ENCODE measurements at regions not wholly inside any gene's neighbourhood (a gene's known extent, or its start where the extent isn't known, plus 50 kb on each side); places are given as distances from the start of the nearest gene placed in this dataset.
"Not testable (repeated sequence)": the region's sequence is repeated elsewhere in the genome, so short reads cannot be mapped to it uniquely, and the experiment has no call there.

DNA sequence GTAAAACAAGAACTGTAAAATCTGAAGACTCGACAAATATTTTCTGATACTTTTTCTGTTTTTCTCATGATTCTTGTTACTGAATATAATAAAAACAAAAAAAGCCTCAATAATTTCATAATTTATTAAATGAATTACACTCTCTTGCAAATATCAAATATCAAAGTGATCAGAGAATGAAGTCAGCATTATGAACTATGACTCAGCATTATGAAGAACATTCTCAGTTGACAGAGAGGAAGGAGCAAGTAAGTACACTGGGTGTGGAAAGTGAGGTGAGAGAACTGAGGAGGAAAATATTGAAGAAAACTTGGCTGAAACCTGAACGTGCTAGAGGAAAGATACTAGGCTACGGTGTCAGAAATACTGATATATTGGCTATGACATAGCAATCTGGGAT lies 529.5 kb downstream of the KCNT2 start:
- DNase-seq, result no peak

DNA sequence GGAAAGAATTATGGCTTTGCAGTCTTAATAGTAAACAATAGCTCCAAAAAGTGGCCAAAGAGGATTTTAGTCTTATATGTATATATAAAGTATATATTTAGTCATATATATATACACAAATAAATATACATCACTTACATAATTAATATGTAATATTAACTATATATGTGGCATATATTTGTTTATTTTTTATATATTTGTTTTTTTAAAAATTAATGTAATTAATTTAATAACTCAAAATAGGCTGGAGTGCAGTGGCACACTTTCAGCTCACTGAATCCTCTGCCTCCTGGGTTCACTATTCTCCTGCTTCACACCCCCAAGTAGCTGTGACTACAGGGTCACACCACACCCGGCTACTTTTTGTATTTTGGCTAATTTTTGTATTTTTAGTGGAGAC lies 532.6 kb downstream of the KCNT2 start:
- DNase-seq, result no peak

DNA sequence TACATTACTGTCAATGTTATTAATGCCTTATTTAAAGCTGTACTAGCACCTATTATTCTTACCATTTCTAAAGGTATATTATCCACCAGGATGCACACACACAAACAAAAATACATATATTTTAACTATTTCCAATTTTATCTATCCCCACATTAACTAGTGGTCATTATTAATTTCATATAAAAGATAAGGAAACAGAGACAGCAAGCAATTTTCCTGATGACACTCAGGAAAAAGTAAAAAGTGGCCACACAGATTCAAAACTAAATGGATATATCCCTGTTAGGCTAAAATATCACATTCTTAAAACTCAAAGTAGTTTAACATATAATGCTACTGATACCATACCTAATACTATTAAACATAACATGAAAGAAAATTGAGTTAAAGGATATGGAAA lies 534.1 kb downstream of the KCNT2 start:
- no peak for DNase-seq

DNA sequence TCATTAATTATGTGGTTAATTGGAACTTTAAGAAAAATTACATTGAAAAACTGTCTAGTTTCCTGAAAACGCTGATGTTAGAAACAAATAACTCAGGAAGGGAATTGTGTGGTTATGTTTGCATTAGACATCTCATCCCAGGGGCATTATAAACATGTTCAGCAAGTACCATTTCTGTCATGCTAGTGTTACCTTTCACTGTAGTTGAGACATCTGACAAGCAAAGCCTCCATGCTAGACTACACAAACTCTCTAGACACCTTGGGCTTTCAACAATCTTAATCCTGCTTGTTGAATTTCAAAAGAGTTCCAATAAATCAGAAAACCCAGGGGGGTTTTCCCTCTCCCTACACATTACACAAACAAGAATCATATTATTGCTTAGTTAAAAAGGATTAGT lies 536.8 kb downstream of the KCNT2 start:
- no peak for DNase-seq

DNA sequence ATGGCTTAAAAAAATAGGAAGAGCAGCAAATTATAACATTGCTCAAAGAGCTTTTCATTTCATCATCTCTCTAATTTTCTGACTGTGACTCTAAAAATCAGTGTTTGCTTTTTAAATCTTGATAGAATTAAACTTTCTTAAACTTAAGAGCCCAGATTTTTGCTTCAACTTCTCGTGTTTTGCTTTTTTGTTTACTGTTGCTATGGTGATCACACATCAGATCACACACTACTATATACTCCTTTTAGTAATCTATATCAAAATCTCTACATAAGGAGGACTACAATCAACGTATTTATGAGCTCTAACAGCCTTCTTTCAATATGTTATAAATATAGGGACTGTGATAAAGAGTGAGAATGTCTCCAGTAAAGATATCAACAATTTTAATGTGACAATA lies 537.3 kb downstream of the KCNT2 start:
- no peak for DNase-seq

DNA sequence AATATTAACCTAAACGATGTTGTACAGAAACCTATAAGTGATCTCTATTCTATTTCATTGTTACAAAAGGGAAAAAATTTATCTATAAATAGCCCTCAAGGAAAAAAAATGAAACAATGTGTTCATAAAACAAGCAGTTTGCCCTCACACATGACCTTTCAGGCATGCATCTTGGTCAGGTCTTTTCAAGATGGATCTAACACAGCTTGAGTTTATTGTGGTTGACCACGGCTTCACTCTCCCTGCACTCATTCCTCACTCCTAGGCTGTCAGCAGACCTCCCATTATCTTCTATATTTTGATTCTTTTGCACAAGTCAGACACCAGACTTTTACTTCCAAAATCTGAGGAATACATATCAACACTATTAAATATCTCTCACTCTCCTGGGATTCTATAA lies 544.3 kb downstream of the KCNT2 start:
- DNase-seq, result no peak

DNA sequence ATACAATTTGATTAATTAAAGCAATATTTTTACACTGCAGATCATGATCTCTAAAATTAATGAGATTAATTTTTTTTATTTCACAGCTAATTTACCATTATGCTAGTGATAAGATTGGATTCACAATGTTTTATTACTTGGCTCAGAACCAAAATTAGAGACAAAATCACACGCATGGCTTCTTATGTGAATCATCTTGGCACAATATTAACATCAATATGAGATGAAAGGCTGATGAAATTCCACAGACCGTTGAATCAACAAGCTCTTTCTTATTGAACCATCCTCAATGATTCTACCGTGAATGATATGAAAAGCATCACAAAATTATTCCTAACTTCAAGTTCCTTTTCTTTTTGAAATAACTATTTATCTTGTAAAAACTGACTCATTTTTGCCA lies 544.9 kb downstream of the KCNT2 start:
- no peak for DNase-seq

DNA sequence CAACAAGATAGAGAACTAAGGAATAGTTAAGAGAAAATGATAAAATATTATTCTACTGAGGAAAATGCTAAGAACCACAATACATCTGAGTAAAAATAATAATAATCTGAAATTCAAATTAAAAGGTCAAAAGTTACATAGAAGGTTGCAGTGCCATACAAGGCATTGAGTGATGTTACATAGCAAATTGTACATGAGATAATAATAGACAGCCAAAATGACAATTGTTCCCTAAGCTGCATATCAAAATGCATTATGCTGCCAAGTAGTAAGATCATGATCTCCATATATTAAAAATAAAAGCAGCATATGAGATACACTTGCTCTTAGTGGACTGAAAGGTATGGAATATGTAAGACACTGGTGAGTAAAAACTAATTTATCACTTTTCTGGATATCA lies 547.7 kb downstream of the KCNT2 start:
- DNase-seq, result no peak

DNA sequence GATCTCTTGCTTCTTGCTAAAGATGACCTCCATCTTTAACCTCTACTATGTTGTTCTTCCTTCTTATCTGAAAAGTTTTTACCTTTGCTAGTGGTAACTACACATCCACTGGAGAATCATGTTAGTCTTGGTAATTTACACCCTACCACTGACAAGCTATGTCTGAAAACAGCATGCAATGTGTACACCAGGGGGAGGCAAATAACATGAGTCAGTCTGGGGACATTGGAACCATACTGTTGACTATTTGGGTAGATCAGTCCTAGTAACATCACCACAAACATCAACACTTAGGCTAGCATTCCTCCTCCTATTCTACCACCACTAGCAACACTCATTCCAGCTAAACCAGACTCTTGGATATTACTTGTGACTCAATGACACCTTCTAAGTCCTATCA lies 549.0 kb downstream of the KCNT2 start:
- DNase-seq, result no peak

DNA sequence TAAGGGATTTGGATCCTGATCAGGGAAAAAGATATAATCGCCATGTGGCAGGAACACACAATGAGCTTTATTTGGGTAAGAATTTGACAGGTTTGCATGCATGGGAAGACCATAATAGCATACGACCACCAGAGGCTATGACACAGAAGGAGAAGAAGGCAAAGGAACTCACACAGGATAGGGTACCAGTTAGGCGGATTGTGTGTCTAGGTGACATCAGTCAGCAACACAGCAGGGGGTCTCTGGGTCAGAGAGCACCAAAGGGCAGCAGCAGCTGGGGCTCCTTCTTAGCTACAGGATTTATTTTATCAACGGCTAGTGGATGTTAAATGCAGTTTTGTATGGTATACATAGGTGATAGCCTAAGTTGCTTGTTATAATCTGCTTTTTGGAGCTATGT lies 551.3 kb downstream of the KCNT2 start:
- no peak for DNase-seq

DNA sequence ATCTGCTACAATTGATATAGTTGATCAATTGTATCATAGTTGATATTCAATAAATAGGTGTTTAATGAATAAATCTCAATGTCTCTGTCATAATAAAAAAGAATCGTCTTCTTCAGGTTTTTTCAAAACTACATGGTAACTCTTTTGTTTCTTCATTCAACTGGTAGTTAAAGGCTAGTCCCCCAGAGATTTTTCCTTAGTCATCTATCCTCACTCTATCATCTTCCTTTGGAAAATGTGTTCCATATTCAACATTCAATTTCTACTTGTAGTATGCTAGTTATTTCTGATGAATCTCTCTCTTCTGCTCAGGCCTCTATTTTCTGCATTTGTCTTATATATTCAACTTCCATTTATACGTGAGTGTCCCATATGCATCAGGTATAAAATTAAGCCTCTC lies 558.8 kb downstream of the KCNT2 start:
- no peak for DNase-seq

DNA sequence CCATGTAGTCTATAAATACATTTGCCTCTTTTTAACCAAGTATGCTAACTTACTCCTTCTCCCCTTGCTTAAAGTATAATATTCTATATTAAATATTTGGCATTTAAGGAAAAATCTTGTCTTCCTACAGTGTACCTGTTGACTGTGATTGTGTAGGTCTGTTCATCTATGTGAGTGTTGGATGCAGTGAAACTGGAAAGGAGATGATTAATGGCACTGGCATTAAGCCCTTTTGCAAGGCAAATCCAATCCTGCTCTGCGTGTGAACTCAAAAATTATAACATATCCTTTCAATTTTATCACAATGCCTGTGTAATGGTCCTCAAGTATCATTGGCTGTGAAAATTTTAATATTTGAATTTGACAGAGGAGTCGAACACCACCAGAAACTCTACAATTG lies 565.0 kb downstream of the KCNT2 start:
- no peak for DNase-seq

DNA sequence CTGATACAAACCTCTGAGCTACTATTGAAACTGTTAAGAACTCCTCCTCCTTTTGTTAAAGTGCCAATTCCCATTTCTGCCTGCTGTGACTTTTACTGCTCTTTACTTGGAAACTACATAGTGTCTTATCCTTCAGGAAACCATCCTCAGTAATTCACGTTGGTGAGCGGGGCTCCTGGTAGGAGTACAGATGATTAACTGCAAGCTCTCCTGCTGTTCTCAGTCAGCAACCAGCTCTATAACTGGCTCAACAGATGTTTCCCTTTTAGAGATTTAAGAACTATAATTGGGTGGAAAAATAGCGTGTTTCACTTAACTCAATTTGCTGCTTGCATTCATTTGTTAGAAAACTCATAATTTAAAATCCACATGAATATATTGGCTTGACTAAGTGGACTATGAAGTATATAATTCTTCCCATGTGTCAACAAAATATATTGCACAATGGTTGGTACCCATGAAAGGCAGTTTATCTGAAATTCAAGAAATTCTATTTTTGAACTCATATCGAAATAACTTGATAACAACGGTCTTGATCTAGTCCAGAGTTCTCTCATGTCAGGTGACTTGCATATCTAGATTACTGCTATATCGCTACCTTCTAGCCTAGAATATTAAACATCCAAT lies 574.0 kb downstream of the KCNT2 start:
- DNase-seq, result no peak

DNA sequence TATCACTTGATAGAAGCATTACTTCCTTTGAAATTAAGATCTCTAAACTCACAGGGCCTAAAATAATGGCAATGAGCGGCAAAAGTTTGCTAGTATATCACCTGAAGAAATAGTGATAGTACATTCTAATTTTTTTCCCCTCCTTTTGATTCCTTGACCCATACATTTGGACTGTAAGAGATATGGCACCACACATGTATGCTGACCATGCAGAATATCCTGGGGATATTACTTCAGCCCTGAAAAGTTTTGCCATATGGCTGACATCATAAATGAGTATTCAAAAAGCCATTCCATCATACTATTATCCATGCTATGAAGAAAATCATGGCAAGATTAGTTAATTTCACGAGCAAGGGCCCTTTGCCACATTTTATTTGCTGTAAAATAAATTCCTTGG lies 576.9 kb downstream of the KCNT2 start:
- DNase-seq, result not testable (repeated sequence)

DNA sequence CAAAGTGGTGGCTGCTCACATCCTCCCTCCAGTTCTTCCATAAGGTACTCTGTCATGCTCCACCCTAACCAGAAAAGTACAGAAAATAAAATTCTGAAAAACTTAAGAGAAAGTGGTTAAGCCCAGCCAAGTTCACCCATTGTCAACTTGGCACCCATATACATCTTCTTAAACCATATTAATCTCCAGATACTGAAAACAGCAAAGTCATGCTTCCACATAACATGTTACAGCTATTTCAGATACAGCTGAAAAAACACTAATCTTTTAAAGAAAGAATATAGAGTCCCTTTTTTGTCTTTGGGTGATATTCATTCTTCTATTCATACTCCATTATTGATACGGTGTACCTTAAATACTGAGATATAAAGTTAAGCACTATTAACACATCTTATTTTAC lies 577.8 kb downstream of the KCNT2 start:
- no peak for DNase-seq

DNA sequence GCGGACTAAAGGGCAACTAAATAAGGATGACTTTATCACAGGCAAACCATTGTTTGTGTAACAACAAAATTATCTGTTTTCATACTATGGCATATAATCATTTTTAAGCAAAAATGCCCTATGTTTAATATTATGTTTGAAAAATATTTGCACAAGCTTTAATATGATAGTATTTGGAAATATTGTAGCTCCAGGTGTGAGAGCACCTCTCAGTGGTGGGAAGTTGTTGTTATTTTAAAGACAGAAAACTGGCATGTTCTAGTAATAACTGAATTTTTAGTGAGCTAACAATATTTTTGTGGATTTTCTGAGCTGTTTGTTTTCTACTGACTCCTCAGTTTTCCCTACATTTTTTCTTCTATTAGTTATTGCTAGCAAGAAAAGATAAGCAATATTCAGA lies 578.8 kb downstream of the KCNT2 start:
- DNase-seq, result no peak

DNA sequence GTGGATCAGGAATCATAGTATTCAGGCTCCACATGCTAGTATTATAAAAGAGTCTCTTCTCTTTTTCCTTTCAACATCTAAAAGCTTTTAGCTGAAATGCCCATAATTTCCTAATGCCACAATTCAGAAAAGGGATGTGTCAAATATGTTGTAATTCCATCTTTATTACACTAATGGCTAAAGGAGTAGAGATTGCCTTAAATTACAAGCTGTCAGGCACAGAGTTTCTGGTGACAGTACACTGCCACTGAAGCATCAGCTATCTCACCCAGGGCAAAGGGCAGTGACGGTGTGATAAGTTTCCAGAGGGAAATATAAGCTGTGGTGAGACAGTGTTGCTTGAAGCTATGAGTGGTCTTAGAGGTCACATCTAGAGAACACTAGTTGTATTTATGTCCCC lies 581.1 kb downstream of the KCNT2 start:
- DNase-seq, result no peak

DNA sequence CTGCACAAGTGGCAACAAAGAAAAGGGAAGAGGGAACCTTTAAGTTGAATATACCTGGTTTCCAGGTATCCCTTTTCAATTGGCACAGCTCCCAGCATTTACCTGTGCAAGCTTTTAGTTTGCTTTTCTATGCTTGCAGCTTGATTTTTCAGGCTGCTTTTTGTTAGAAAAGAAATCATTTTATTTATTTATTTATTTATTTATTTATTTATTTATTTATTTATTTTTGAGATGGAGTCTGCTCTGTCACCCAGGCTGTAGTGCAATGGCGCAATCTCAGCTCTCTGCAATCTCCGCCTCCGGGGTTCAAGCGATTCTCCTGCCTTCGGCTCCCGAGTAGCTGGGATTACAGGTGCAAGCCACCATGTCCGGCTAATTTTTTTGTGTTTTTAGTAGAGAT lies 587.1 kb downstream of the KCNT2 start:
- DNase-seq, result not testable (repeated sequence)

DNA sequence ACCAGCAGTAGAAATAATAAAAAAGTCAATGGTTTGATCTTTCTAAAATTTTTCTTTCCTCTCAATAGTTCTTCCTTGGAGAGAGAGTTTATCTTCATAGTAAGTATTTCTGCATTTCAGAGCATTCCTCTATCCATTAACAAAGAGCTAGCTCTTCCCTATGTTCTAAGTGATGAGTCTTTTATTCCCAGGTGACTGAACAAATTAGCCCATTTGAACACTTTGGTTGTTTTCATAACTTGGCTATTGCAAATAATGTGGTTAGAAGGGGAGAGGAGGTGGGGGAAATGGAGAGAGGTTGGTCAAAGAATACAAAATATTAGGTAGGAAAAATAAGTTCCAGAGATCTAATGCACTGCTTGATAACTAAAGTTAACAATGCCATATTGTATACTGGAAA lies 598.9 kb downstream of the KCNT2 start:
- DNase-seq, result no peak

DNA sequence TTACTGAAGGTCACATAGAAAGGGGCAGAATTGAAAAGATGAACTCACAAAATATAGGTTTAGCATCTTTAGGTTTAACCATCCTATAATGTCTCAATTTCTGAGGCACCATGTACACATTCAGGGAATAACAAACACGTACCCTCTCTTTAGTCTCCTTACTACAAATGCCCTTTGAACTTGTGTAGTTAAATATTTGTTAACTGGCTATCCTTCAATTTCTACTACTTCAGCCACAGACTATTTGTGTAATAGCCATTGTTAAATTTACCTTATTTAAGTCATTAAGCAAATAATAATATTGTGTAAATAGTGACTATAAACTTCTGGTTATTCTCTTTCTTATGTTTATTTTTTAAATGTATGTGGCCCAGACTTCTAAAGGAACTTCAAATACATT lies 600.5 kb downstream of the KCNT2 start:
- no peak for DNase-seq

DNA sequence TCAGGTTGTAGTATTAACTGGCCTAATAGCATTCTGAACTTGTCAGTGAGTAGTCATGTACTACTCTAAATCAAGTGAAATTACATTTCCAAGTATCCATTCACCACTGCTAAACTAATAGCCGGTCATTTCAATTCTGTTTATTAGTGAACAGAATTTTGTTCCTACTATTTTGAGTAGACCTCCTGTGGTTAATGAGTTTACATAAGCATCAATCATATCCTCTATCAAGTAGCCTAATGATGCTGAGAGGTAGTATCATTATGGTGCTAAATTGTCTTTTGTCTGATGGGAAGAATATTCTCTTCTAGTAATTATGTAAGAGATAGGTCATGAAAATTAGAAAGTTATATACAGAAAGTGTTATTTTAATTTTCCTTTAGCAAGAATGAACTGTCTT lies 602.8 kb downstream of the KCNT2 start:
- DNase-seq, result no peak

DNA sequence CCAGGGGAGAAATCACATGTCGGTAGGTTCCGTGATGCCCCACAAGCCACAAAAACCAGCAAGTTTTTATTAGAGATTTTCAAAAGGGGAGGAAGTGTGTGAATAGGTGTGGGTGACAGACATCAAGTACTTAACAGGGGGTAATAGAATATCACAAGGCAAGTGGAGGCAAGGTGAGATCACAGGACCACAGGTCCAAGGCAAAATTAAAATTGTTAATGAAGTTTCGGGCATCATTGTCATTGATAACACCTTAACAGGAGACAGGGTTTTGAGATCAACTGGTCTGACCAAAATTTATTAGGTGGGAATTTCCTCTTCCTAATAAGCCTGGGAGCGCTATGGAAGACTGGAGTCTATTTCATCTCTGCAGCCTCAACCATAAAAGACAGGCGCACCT lies 603.9 kb downstream of the KCNT2 start:
- DNase-seq, result not testable (repeated sequence)

DNA sequence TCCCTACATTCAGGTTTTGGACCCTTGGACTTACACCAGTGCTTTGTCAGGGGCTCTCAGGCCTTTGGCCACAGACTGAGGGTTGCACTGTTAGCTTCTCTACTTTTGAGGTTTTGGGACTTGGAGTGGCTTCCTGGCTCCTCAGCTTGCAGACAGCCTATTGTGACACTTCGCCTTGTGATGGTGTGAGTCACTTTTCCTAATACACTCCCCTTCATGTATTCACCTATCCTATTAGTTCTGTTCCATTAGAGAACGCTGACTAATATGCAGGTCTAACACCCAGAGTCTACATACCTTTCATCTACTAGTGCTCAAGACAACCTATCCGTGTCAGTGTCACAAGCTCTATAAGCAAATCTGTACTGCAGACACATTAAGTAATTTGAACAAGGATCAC lies 605.3 kb downstream of the KCNT2 start:
- DNase-seq, result no peak

DNA sequence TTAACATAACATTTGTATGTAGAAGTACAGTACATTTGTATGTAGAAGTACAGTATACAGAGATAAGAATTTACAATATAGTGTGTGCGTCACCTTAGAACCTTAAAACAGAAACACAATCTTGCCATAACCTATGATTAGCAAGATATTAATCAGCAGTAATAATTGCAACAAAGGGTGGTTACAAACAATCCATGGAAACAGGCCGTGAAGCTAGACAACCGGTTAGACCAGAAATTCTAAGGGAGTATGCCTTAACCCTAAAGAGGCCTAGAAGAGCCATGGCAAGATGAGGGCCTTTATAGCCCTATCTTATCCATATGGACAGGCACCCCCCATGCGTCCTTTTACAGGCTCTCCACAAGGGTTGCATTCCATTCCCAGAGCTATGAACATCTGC lies 605.9 kb downstream of the KCNT2 start:
- DNase-seq, result not testable (repeated sequence)

DNA sequence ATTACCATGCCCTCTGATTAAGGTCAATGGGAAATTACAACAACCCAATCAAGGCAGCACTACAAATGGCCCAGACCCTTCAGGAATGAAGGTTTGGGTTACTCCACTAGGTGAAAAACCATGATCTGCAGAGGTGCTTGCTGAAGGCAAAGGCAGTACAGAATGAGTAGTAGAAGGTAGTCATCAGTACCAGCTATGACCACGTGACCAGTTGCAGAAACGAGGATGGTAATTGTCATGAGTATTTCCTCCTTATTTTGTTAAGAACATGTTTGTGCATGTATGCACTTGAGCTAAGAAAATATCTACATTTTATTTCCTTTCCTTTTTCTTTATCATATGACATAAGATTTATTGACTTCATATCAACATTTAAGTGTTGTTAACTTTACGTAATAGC lies 607.1 kb downstream of the KCNT2 start:
- no peak for DNase-seq

DNA sequence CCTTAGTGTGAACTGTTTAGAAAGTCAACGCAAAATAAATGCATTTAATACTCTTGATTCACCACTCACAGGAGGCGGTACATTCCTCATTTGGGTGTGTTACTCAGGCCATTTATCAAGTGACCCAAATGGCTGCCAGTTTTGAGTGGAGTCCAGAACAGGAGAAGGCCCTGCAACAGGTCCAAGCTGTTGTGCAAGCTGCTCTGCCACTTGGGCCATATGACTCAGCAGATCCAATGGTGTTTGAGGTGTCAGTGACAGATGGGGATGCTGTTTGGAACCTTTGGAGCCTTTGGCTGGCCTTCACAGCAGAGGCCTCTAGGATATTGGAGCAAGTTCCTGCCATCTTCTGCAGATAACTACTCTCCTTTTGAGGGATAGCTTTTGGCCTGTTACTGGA lies 609.2 kb downstream of the KCNT2 start:
- no peak for DNase-seq
